IMR-90 (cell line): ENCODE measurements at regions not wholly inside any gene's neighbourhood (a gene's known extent, or its start where the extent isn't known, plus 50 kb on each side); places are given as distances from the start of the nearest gene placed in this dataset.

Experiments
- ATAC-seq: fragments of 200-7000 bp; cut with Tn5 transposase; 2 replicates; pipeline ENCODE4 v1.9.1; 2020; ENCODE audit warnings: low read depth, mild to moderate bottlenecking, moderate library complexity
- BruUV-seq: library from RNA; stranded (reverse); fragments of 400-500 nt; replicated peaks from 2 replicates; lab custom pipeline; 2021; lab: Mats Ljungman, UMichigan
- CTCF ChIA-PET: fragments of 300-600 bp; formaldehyde crosslinking; extraction: SDS; loops from one replicate; lab custom pipeline; 2021; ENCODE audit warnings: antibody characterized with exemption; lab: Yijun Ruan, JAX
- POLR2A ChIA-PET: fragments of 300-600 bp; sonication (Branson Sonifier 250); formaldehyde crosslinking; loops from one replicate; lab custom pipeline; 2022; ENCODE audit warnings: antibody characterized with exemption; ENCODE audit not compliant: unreplicated experiment; lab: Charles Lee
- DNase-seq: peaks from one replicate; pipeline ENCODE4 v3.0.0; 2013
- H2AFZ ChIP-seq: replicated peaks from 2 replicates; pipeline ENCODE3; 2013; ENCODE audit warnings: low read length, mild to moderate bottlenecking; ENCODE audit not compliant: poor library complexity
- H2AK5ac ChIP-seq: 2 replicates; pipeline ENCODE4 v1.6.1; 2013; ENCODE audit warnings: low read depth, low read length, inconsistent platforms
- H2AK9ac ChIP-seq: replicated peaks from 2 replicates; pipeline ENCODE3; 2013; ENCODE audit warnings: mild to moderate bottlenecking, low read depth, low read length, moderate library complexity; ENCODE audit not compliant: poor library complexity
- H2BK120ac ChIP-seq: 2 replicates; pipeline ENCODE4 v1.6.1; 2013; ENCODE audit warnings: low read depth, low read length, inconsistent platforms
- H2BK15ac ChIP-seq: 3 replicates; pipeline ENCODE4 v1.6.1; 2013; ENCODE audit warnings: low read depth, low read length, inconsistent platforms
- H2BK20ac ChIP-seq: 2 replicates; pipeline ENCODE4 v1.6.1; 2013; ENCODE audit warnings: low read depth, mild to moderate bottlenecking, inconsistent platforms, low read length, moderate library complexity
- H2BK5ac ChIP-seq: 2 replicates; pipeline ENCODE4 v1.6.1; 2013; ENCODE audit warnings: mild to moderate bottlenecking, low read depth, low read length, inconsistent platforms; ENCODE audit not compliant: poor library complexity, severe bottlenecking
- H3K14ac ChIP-seq: replicated peaks from 2 replicates; pipeline ENCODE4 v1.6.1; 2013; ENCODE audit warnings: low read depth, low read length, inconsistent platforms
- H3K18ac ChIP-seq: 2 replicates; pipeline ENCODE4 v1.6.1; 2013; ENCODE audit warnings: low read depth, low read length, control low read depth
- H3K23ac ChIP-seq: 2 replicates; pipeline ENCODE4 v1.6.1; 2013; ENCODE audit warnings: low read depth, low read length, inconsistent platforms
- H3K27ac ChIP-seq: 2 replicates; pipeline ENCODE4 v1.5.1; 2013; ENCODE audit warnings: mild to moderate bottlenecking, control low read depth, low read length; ENCODE audit not compliant: insufficient read depth
- H3K27me3 ChIP-seq: 2 replicates; pipeline ENCODE4 v1.6.1; 2013; ENCODE audit warnings: low read length; ENCODE audit not compliant: control insufficient read depth, insufficient read depth
- H3K36me3 ChIP-seq: 2 replicates; pipeline ENCODE4 v1.6.1; 2013; ENCODE audit warnings: low read length, mixed read lengths; ENCODE audit not compliant: control insufficient read depth, insufficient read depth
- H3K4ac ChIP-seq: 2 replicates; pipeline ENCODE4 v1.6.1; 2013; ENCODE audit warnings: low read depth, low read length, inconsistent platforms
- H3K4me1 ChIP-seq: 2 replicates; pipeline ENCODE4 v1.6.1; 2013; ENCODE audit warnings: low read length, mixed read lengths; ENCODE audit not compliant: control insufficient read depth, insufficient read depth
- H3K4me2 ChIP-seq: 2 replicates; pipeline ENCODE4 v1.6.1; 2013; ENCODE audit warnings: low read depth, mild to moderate bottlenecking, control low read depth, low read length, moderate library complexity
- H3K4me3 ChIP-seq: 2 replicates; pipeline ENCODE4 v1.5.1; 2013; ENCODE audit warnings: low read depth, mild to moderate bottlenecking, control low read depth, low read length, moderate library complexity; ENCODE audit not compliant: insufficient read depth
- H3K56ac ChIP-seq: 2 replicates; pipeline ENCODE4 v1.6.1; 2013; ENCODE audit warnings: low read length, inconsistent platforms; ENCODE audit not compliant: insufficient read depth; ENCODE audit errors: extremely low read depth
- H3K79me1 ChIP-seq, 2 experiments: 2 replicates each; pipeline ENCODE4 v1.6.1; 2013; ENCODE audit warnings: low read length in 2 of 2, inconsistent platforms in 1 of 2, low read depth in 1 of 2
- H3K9ac ChIP-seq: 2 replicates; pipeline ENCODE4 v1.6.1; 2013; ENCODE audit warnings: low read depth, low read length, control low read depth
- H3K9me1 ChIP-seq: 2 replicates; pipeline ENCODE4 v1.6.1; 2013; ENCODE audit warnings: low read length, inconsistent platforms; ENCODE audit not compliant: insufficient read depth
- H3K9me3 ChIP-seq: 2 replicates; pipeline ENCODE4 v1.6.1; 2013; ENCODE audit warnings: low read length; ENCODE audit not compliant: control insufficient read depth, insufficient read depth
- H4K20me1 ChIP-seq: 2 replicates; pipeline ENCODE4 v1.6.1; 2013; ENCODE audit warnings: low read length, inconsistent platforms; ENCODE audit not compliant: insufficient read depth
- H4K5ac ChIP-seq: 2 replicates; pipeline ENCODE4 v1.6.1; 2013; ENCODE audit warnings: mild to moderate bottlenecking, low read depth, low read length, control low read depth
- H4K8ac ChIP-seq, 2 experiments: 2 replicates each; pipeline ENCODE4 v1.6.1; 2013; ENCODE audit warnings: low read depth in 2 of 2, low read length in 2 of 2, control low read depth in 1 of 2, inconsistent platforms in 1 of 2
- H4K91ac ChIP-seq: 2 replicates; pipeline ENCODE4 v1.6.1; 2013; ENCODE audit warnings: low read depth, low read length, inconsistent platforms; ENCODE audit not compliant: insufficient read depth
- MXI1 ChIP-seq: IDR thresholded peaks from 2 replicates; pipeline ENCODE4 v1.6.1; 2012; ENCODE audit warnings: low read depth, mild to moderate bottlenecking, low read length, moderate library complexity, borderline replicate concordance
- RCOR1 ChIP-seq: IDR thresholded peaks from 2 replicates; pipeline ENCODE4 v1.6.1; 2012; ENCODE audit warnings: mild to moderate bottlenecking, low read length, improper control_type of control experiment; ENCODE audit not compliant: insufficient replicate concordance
- WGBS, 2 experiments: methylation state at CpG; one replicate each; pipeline versions ENCODE4 v1.1.5 to v1.1.7; 2013; ENCODE audit warnings: missing lambda C conversion rate in 2 of 2; ENCODE audit not compliant: insufficient read length in 1 of 2; ENCODE audit errors: extremely low coverage in 2 of 2; 5-methylcytosine and 5-hydroxymethylcytosine counted together
- dilution Hi-C: fragments of 300-500 bp; cut with HindIII; formaldehyde crosslinking; loops from one replicate; pipeline ENCODE4 v1.14.3; 2018; ENCODE audit warnings: low sequenced_read_pairs; ENCODE audit not compliant: unreplicated experiment
- in situ Hi-C: fragments of 300-500 bp; cut with MboI; formaldehyde crosslinking; loops from 3 replicates; pipeline ENCODE4 v1.14.3; 2019; ENCODE audit warnings: low sequenced_read_pairs, inconsistent platforms, mixed read lengths
- intact Hi-C: fragments of 100-400 bp; cut with micrococcal nuclease; formaldehyde crosslinking; loops from 2 replicates; pipeline ENCODE4 v1.10.0; 2022

DNA sequence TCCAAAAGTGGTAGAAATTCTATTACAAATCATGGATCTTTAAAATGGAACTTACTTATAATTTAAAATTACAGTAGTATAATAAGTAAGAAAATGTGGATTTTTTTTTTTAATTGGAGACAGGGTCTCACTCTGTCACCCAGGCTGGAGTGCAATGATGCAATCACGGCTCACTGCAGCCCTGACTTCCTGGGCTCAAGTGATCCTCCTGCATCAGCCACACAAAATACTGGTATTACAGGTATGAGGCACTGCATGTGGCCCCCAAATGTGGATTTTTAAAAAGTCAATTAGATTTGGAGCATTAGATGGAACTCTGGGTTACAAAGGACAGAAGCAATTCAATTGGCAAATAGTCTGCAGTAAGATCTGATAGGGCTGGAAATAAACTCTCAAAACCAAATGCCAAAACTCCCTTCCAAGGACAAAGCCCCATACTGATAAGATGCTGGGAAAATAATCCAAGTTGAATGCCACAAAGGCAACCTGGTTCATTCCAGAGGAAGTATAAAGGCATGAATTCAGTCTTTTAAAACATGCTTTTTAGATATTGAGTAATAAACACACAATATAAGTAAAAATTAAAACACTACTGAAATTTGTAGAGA is 294.2 kb downstream of the ZNF248 start:
- dilution Hi-C loops = no loop called here

More for the DNA sequence above, 294.2 kb downstream of the ZNF248 start:
- H3K36me3 ChIP-seq = no peaks in the 10 kb centered on the region
- TF ChIP-seq MXI1 (no peak), RCOR1 (no peak)
- no peaks in the 10 kb centered on the region for H3K4me1 ChIP-seq
- no peak overlapping the region for H2BK5ac ChIP-seq
- H2BK120ac ChIP-seq = no peak overlapping the region
- no peak overlapping the region for H2BK15ac ChIP-seq
- H4K20me1 ChIP-seq = no peaks in the 10 kb centered on the region
- H4K5ac ChIP-seq = no peak overlapping the region
- H4K91ac ChIP-seq = no peak overlapping the region
- H3K4ac ChIP-seq = no peak overlapping the region
- POLR2A ChIA-PET = no interaction called here
- BruUV-seq = no TSS peak
- H3K79me1 ChIP-seq = no peaks in the 10 kb centered on the region
- in situ Hi-C loops (no loop called here), intact Hi-C loops (no loop called here)
- WGBS, 2 experiments = no CpG with 5 or more reads among the region's 1 CpG
- ATAC-seq (no peak), DNase-seq (no peak)
- no peak overlapping the region for H3K4me2 ChIP-seq
- H3K9me1 ChIP-seq = no peaks in the 10 kb centered on the region
- H3K27me3 ChIP-seq = no peaks in the 10 kb centered on the region
- no peak overlapping the region for H3K18ac ChIP-seq
- no peak overlapping the region for H3K9ac ChIP-seq
- no peak overlapping the region for H2BK20ac ChIP-seq
- H2AFZ ChIP-seq = no peak overlapping the region
- no peak overlapping the region for H3K4me3 ChIP-seq
- no peak overlapping the region for H2AK9ac ChIP-seq
- H4K8ac ChIP-seq = no peak overlapping the region
- H3K56ac ChIP-seq = no peak overlapping the region
- H3K23ac ChIP-seq = no peak overlapping the region
- H2AK5ac ChIP-seq = no peak overlapping the region
- no peak overlapping the region for H3K27ac ChIP-seq
- H3K9me3 ChIP-seq = peaks cover 3% of the 10 kb centered on the region; the same call in 1 of the 2 replicates
- CTCF ChIA-PET = no interaction called here
- no peak overlapping the region for H3K14ac ChIP-seq
